Suprapubic skin (tissue), 4 donors: ENCODE measurements at regions not wholly inside any gene's neighbourhood (a gene's known extent, or its start where the extent isn't known, plus 50 kb on each side); places are given as distances from the start of the nearest gene placed in this dataset.
A peak's percentile ranks its signal among the peaks of the same experiment; 100 is the strongest.

ENCODE experiments used
- DNase-seq, 2 donors: peaks; one replicate each; pipeline ENCODE4 v3.0.0-alpha.2; 2019; ENCODE audit warnings: low spot score in 2 of 2
- H3K27ac ChIP-seq: fragments of 200-600 bp; sonication (generic); one replicate; pipeline ENCODE4 v1.5.1; 2019
- H3K27me3 ChIP-seq: fragments of 200-600 bp; sonication (generic); one replicate; pipeline ENCODE4 v1.5.1; 2019
- H3K36me3 ChIP-seq: fragments of 200-600 bp; sonication (generic); one replicate; pipeline ENCODE4 v1.5.1; 2019
- H3K4me1 ChIP-seq: fragments of 200-600 bp; sonication (generic); one replicate; pipeline ENCODE4 v1.5.1; 2019
- H3K4me3 ChIP-seq: fragments of 200-600 bp; sonication (generic); one replicate; pipeline ENCODE4 v1.5.1; 2019; ENCODE audit warnings: mild to moderate bottlenecking
- H3K9me3 ChIP-seq: fragments of 200-600 bp; sonication (generic); one replicate; pipeline ENCODE4 v1.5.1; 2019
- EP300 ChIP-seq: sonication (generic); formaldehyde crosslinking; IDR thresholded peaks from one replicate; pipeline ENCODE4 v1.6.1; 2017; ENCODE audit warnings: antibody characterized with exemption
- POLR2A ChIP-seq, 2 donors: fragments of 450-650 bp; IDR thresholded peaks; one replicate each; pipeline ENCODE4 v1.6.1; 2017; ENCODE audit warnings: antibody characterized with exemption in 2 of 2, mild to moderate bottlenecking in 2 of 2, moderate library complexity in 2 of 2
- POLR2AphosphoS5 ChIP-seq, 3 donors: sonication (generic); formaldehyde crosslinking; IDR thresholded peaks; one replicate each; pipeline ENCODE4 v1.6.1; 2017; ENCODE audit warnings: antibody characterized with exemption in 3 of 3
- WGBS: methylation state at CpG from one replicate; pipeline ENCODE4 v1.1.5; 2018; 5-methylcytosine and 5-hydroxymethylcytosine counted together
- TF ChIP-seq, protein P1 (sequence below), 2 donors: fragments of 200-600 bp in 1 of 2; fragments of 450-650 bp in 1 of 2; sonication (generic) in 1 of 2; IDR thresholded peaks; one replicate each; pipeline ENCODE4 v1.5.1; 2016 to 2019; ENCODE audit warnings: antibody characterized with exemption in 2 of 2, mild to moderate bottlenecking in 1 of 2, moderate library complexity in 1 of 2

DNA sequence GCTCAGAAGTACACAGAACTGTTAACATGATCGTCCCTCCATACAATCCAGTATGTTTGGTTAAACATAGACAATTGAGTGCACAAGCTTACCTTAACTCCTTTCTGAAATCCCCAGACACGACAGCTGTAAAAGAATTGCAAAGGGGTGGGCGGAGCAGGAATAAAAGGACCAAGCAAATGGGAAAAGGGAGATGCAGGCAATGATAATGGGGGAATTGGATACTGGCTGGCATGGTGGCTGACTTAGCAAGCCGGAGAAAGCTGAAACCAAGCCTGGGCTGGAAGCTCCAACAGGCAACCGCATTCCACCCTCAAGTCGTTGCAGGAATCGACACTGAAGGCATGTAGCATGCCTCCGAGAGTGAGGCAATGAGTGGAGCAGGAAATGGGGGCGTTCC lies 96.8 kb upstream of the TMEM132C start:
- DNase-seq = no peak
- Histone ChIP-seq H3K27ac (no peak overlapping the region), H3K4me1 (no peaks in the 10 kb centered on the region), H3K36me3 (no peaks in the 10 kb centered on the region), H3K27me3 (no peaks in the 10 kb centered on the region), H3K9me3 (no peaks in the 10 kb centered on the region), H3K4me3 (no peak overlapping the region)
- no peak for TF ChIP-seq POLR2A (IDR thresholded peaks at IDR 0.05)
- TF ChIP-seq POLR2AphosphoS5 (IDR thresholded peaks at IDR 0.05) = no peak
- no peak for TF ChIP-seq EP300
- 28% methylated on average over 9 of the region's 9 CpGs for WGBS

DNA sequence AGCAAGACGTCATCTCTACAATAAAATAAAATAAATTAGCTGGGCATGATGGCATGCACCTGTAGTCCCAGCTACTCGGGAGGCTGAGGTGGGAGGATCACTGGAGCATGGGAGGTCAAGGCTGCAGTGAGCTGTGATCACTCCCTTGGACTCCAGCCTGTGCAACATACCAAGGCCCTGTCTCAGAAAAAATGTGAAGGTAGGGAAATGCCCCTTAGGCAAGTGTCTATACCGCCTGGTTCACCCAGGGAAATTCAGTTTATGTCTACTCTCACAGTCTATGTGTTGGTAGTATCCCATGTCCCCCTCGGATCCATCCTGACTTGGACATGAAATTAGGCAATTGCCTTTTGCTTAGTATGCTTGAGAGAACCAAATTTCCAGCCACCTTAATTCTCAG lies 88.4 kb upstream of the TMEM132C start:
- Histone ChIP-seq H3K27ac (no peak overlapping the region), H3K4me1 (no peaks in the 10 kb centered on the region), H3K9me3 (no peaks in the 10 kb centered on the region), H3K4me3 (no peak overlapping the region), H3K27me3 (no peaks in the 10 kb centered on the region), H3K36me3 (no peaks in the 10 kb centered on the region)
- WGBS = 59% methylated on average over 4 of the region's 4 CpGs
- no peak for TF ChIP-seq POLR2A (IDR thresholded peaks at IDR 0.05)
- TF ChIP-seq EP300 = no peak
- TF ChIP-seq, protein P1, sequence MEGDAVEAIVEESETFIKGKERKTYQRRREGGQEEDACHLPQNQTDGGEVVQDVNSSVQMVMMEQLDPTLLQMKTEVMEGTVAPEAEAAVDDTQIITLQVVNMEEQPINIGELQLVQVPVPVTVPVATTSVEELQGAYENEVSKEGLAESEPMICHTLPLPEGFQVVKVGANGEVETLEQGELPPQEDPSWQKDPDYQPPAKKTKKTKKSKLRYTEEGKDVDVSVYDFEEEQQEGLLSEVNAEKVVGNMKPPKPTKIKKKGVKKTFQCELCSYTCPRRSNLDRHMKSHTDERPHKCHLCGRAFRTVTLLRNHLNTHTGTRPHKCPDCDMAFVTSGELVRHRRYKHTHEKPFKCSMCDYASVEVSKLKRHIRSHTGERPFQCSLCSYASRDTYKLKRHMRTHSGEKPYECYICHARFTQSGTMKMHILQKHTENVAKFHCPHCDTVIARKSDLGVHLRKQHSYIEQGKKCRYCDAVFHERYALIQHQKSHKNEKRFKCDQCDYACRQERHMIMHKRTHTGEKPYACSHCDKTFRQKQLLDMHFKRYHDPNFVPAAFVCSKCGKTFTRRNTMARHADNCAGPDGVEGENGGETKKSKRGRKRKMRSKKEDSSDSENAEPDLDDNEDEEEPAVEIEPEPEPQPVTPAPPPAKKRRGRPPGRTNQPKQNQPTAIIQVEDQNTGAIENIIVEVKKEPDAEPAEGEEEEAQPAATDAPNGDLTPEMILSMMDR (IDR thresholded peaks at IDR 0.05) = no peak
- TF ChIP-seq POLR2AphosphoS5 (IDR thresholded peaks at IDR 0.05) = no peak
- DNase-seq = no peak

GRCh38 chr12:128178966-128179365 lies 88.0 kb upstream of the TMEM132C start:
- Histone ChIP-seq H3K27me3 (no peaks in the 10 kb centered on the region), H3K27ac (no peak overlapping the region), H3K4me3 (no peak overlapping the region), H3K9me3 (no peaks in the 10 kb centered on the region), H3K4me1 (no peaks in the 10 kb centered on the region), H3K36me3 (no peaks in the 10 kb centered on the region)
- WGBS = 32% methylated on average over 3 of the region's 3 CpGs
- TF ChIP-seq POLR2AphosphoS5 (IDR thresholded peaks at IDR 0.05) (no peak), POLR2A (IDR thresholded peaks at IDR 0.05) (no peak), EP300 (no peak)
- TF ChIP-seq, protein P1 (IDR thresholded peaks at IDR 0.05) = no peak
- DNase-seq = no peak

DNA sequence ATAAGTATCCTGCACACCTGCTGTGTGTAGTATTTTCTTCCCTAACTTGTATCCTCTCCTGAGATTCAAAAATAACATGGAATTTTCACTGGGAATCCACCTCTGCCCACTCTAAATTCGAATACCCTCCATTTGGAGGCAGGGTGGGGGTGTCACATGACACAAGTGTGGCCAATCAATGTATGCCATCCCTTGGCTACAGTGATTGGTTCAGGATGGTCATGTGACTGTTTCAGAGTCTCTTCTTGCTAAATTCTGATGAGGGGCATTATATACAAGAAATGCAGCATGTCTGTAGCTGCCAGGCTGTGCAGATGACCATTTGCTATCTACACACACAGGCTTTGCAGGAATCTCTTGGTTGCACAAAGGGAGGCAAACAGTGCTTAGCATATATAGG lies 86.8 kb upstream of the TMEM132C start:
- TF ChIP-seq EP300 (no peak), POLR2A (IDR thresholded peaks at IDR 0.05) (no peak), POLR2AphosphoS5 (IDR thresholded peaks at IDR 0.05) (no peak)
- TF ChIP-seq, protein P1 (IDR thresholded peaks at IDR 0.05) = no peak
- Histone ChIP-seq H3K27me3 (no peaks in the 10 kb centered on the region), H3K27ac (no peak overlapping the region), H3K4me3 (no peak overlapping the region), H3K4me1 (no peaks in the 10 kb centered on the region), H3K36me3 (no peaks in the 10 kb centered on the region), H3K9me3 (no peaks in the 10 kb centered on the region)
- no peak for DNase-seq
- 70% methylated on average over 1 of the region's 1 CpG for WGBS

GRCh38 chr12:128190052-128190451 lies 76.9 kb upstream of the TMEM132C start:
- H3K36me3 ChIP-seq = no peaks in the 10 kb centered on the region
- 89% methylated on average over 9 of the region's 10 CpGs for WGBS
- no peak overlapping the region for H3K27ac ChIP-seq
- DNase-seq = no peak
- TF ChIP-seq, protein P1 (IDR thresholded peaks at IDR 0.05) = no peak
- TF ChIP-seq EP300 (no peak), POLR2A (IDR thresholded peaks at IDR 0.05) (no peak), POLR2AphosphoS5 (IDR thresholded peaks at IDR 0.05) (no peak)
- no peaks in the 10 kb centered on the region for H3K9me3 ChIP-seq
- H3K4me3 ChIP-seq = no peak overlapping the region
- no peaks in the 10 kb centered on the region for H3K27me3 ChIP-seq
- H3K4me1 ChIP-seq = no peaks in the 10 kb centered on the region

DNA sequence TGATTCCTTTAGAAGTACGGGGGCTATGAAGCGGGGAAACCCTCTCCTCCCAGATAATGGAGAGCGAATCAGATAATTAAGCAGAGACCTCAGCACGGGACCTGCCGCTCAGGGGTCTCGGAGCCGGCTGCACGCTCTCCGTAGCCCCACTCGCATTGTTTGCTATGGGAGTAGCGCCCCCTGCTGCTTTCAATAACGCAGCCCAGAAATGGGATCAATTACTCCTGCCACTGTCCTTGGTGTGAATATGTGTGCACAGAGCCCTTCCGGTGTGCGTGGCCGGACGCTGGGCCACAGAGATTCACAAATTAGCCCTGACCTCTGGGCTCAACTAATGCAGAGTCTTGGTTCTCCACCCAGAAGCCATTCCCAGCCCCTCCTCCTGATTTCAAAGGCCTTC lies 76.4 kb upstream of the TMEM132C start:
- no peaks in the 10 kb centered on the region for H3K9me3 ChIP-seq
- DNase-seq = no peak
- TF ChIP-seq EP300 (no peak), POLR2AphosphoS5 (IDR thresholded peaks at IDR 0.05) (no peak), POLR2A (IDR thresholded peaks at IDR 0.05) (no peak)
- TF ChIP-seq, protein P1 (IDR thresholded peaks at IDR 0.05) = peak in 1 of 2 donors; percentile 34
- H3K4me3 ChIP-seq = no peak overlapping the region
- no peak overlapping the region for H3K27ac ChIP-seq
- no peaks in the 10 kb centered on the region for H3K27me3 ChIP-seq
- H3K4me1 ChIP-seq = no peaks in the 10 kb centered on the region
- WGBS = 11% methylated on average over 15 of the region's 16 CpGs
- no peaks in the 10 kb centered on the region for H3K36me3 ChIP-seq
